C4-2B (cell line): ENCODE measurements at regions not wholly inside any gene's neighbourhood (a gene's known extent, or its start where the extent isn't known, plus 50 kb on each side); places are given as distances from the start of the nearest gene placed in this dataset.

ENCODE experiments used
- ZFX ChIP-seq: fragments of 450-650 bp; IDR thresholded peaks from 2 replicates; pipeline ENCODE4 v1.6.1; 2017
- TF ChIP-seq, protein P1 (sequence below): fragments of 450-650 bp; conservative IDR thresholded peaks from 2 replicates; pipeline ENCODE4 v1.5.1; 2017; ENCODE audit warnings: mild to moderate bottlenecking

DNA sequence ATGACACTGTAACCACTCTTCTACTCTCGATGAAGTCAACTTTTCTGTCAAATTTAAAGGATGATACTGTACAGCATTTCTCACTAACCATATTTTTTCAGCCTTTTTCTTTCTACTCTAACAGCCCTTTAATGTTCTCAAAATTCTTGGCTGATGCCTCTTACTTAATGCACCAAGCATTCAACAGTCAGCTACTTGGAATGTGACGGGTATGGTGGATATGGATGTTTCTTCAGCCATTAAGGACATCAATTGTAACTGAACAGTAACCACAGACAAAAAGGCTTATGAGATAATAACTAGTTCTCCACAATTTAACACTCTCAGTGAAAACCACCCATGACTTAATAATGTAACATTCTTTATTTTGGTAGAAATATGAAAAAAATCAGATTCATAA is 467.2 kb upstream of the ZNF337 start:
- TF ChIP-seq, protein P1, sequence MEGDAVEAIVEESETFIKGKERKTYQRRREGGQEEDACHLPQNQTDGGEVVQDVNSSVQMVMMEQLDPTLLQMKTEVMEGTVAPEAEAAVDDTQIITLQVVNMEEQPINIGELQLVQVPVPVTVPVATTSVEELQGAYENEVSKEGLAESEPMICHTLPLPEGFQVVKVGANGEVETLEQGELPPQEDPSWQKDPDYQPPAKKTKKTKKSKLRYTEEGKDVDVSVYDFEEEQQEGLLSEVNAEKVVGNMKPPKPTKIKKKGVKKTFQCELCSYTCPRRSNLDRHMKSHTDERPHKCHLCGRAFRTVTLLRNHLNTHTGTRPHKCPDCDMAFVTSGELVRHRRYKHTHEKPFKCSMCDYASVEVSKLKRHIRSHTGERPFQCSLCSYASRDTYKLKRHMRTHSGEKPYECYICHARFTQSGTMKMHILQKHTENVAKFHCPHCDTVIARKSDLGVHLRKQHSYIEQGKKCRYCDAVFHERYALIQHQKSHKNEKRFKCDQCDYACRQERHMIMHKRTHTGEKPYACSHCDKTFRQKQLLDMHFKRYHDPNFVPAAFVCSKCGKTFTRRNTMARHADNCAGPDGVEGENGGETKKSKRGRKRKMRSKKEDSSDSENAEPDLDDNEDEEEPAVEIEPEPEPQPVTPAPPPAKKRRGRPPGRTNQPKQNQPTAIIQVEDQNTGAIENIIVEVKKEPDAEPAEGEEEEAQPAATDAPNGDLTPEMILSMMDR: no peak
- no peak for TF ChIP-seq ZFX
